Endodermal cell (in vitro differentiated cells): ENCODE measurements at regions not wholly inside any gene's neighbourhood (a gene's known extent, or its start where the extent isn't known, plus 50 kb on each side); places are given as distances from the start of the nearest gene placed in this dataset.

Source experiments
- DNase-seq: peaks from one replicate; pipeline ENCODE4 v3.0.0-alpha.2; 2017
- H3K27ac ChIP-seq: 2 replicates; pipeline ENCODE4 v1.5.1; 2013; ENCODE audit warnings: mild to moderate bottlenecking, low read depth, low read length, moderate library complexity
- H3K27me3 ChIP-seq: 2 replicates; pipeline ENCODE4 v1.6.1; 2013; ENCODE audit warnings: mild to moderate bottlenecking, low read length, moderate library complexity; ENCODE audit not compliant: insufficient read depth, control insufficient read depth, poor library complexity, severe bottlenecking
- H3K36me3 ChIP-seq: 2 replicates; pipeline ENCODE4 v1.7.0; 2013; ENCODE audit warnings: mild to moderate bottlenecking, low read length, moderate library complexity; ENCODE audit not compliant: control insufficient read depth, insufficient read depth
- H3K4me1 ChIP-seq: one replicate; pipeline ENCODE4 v1.7.0; 2013; ENCODE audit warnings: low read length; ENCODE audit not compliant: control insufficient read depth, insufficient read depth
- H3K4me3 ChIP-seq: 2 replicates; pipeline ENCODE4 v1.5.1; 2013; ENCODE audit warnings: mild to moderate bottlenecking, low read length, moderate library complexity
- H3K9ac ChIP-seq: 2 replicates; pipeline ENCODE4 v1.6.1; 2013; ENCODE audit warnings: mild to moderate bottlenecking, low read length, moderate library complexity; ENCODE audit not compliant: poor library complexity, severe bottlenecking; ENCODE audit errors: extremely low read depth
- H3K9me3 ChIP-seq: 2 replicates; pipeline ENCODE4 v1.6.1; 2013; ENCODE audit warnings: mild to moderate bottlenecking, low read length, moderate library complexity; ENCODE audit not compliant: control insufficient read depth
- H3K27ac Mint-ChIP-seq: 2 replicates; pipeline ENCODE4 v1.8.0; 2020; ENCODE audit warnings: mixed read lengths
- H3K27me3 Mint-ChIP-seq: 2 replicates; pipeline ENCODE4 v1.8.0; 2021; ENCODE audit warnings: mild to moderate bottlenecking, mixed read lengths; ENCODE audit not compliant: insufficient read depth
- H3K36me3 Mint-ChIP-seq: 2 replicates; pipeline ENCODE4 v1.8.0; 2020; ENCODE audit warnings: low read depth, mixed read lengths
- H3K4me1 Mint-ChIP-seq: 2 replicates; pipeline ENCODE4 v1.8.0; 2020; ENCODE audit warnings: mixed read lengths
- H3K4me3 Mint-ChIP-seq: 2 replicates; pipeline ENCODE4 v1.8.0; 2020; ENCODE audit warnings: mild to moderate bottlenecking, moderate library complexity, mixed read lengths
- H3K9me3 Mint-ChIP-seq: 2 replicates; pipeline ENCODE4 v1.8.0; 2020; ENCODE audit warnings: mild to moderate bottlenecking, mixed read lengths
- WGBS, 2 experiments: methylation state at CpG; one replicate each; pipeline versions ENCODE4 v1.1.5 to v1.1.7; 2013; ENCODE audit warnings: missing lambda C conversion rate in 2 of 2, mixed read lengths in 1 of 2; ENCODE audit not compliant: insufficient coverage in 1 of 2, insufficient read length in 1 of 2; 5-methylcytosine and 5-hydroxymethylcytosine counted together
- TF ChIP-seq, protein P1 (sequence below): fragments of 200-600 bp; sonication (generic); conservative IDR thresholded peaks from 2 replicates; pipeline ENCODE4 v1.5.0; 2021; ENCODE audit warnings: antibody characterized with exemption, mild to moderate bottlenecking

DNA sequence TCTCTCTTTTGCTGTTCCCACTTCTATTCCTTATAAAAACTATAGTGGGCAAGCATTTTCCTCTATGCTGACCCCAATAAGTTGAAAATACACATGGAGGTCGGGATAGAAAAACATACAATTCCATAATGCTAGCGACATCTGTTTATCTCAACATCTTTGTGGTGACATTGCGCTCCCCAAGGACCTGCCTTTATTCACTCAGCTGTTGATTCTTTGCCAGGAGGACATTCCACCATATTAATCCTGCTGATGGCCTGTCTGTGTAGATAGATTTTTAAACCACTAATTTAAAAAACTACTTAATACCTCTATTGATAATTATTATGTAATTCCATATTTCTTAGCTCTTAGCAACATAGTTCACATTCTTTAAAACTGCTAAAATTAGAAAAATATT lies 555.3 kb upstream of the MAP3K7 start:
- no peak overlapping the region for H3K4me3 ChIP-seq
- Mint-ChIP-seq H3K27me3 (no peaks in the 10 kb centered on the region), H3K4me1 (no peaks in the 10 kb centered on the region), H3K4me3 (no peak overlapping the region), H3K9me3 (no peaks in the 10 kb centered on the region), H3K27ac (no peak overlapping the region), H3K36me3 (no peaks in the 10 kb centered on the region)
- no peaks in the 10 kb centered on the region for H3K27me3 ChIP-seq
- H3K4me1 ChIP-seq, result no peaks in the 10 kb centered on the region
- DNase-seq, result no peak
- 92% methylated on average over 3 of the region's 3 CpGs; no CpG with 5 or more reads in 1 of the 2 experiments for WGBS, 2 experiments
- no peak overlapping the region for H3K9ac ChIP-seq
- no peaks in the 10 kb centered on the region for H3K36me3 ChIP-seq
- H3K9me3 ChIP-seq, result no peaks in the 10 kb centered on the region
- TF ChIP-seq, protein P1, sequence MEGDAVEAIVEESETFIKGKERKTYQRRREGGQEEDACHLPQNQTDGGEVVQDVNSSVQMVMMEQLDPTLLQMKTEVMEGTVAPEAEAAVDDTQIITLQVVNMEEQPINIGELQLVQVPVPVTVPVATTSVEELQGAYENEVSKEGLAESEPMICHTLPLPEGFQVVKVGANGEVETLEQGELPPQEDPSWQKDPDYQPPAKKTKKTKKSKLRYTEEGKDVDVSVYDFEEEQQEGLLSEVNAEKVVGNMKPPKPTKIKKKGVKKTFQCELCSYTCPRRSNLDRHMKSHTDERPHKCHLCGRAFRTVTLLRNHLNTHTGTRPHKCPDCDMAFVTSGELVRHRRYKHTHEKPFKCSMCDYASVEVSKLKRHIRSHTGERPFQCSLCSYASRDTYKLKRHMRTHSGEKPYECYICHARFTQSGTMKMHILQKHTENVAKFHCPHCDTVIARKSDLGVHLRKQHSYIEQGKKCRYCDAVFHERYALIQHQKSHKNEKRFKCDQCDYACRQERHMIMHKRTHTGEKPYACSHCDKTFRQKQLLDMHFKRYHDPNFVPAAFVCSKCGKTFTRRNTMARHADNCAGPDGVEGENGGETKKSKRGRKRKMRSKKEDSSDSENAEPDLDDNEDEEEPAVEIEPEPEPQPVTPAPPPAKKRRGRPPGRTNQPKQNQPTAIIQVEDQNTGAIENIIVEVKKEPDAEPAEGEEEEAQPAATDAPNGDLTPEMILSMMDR, result no peak
- no peak overlapping the region for H3K27ac ChIP-seq

DNA sequence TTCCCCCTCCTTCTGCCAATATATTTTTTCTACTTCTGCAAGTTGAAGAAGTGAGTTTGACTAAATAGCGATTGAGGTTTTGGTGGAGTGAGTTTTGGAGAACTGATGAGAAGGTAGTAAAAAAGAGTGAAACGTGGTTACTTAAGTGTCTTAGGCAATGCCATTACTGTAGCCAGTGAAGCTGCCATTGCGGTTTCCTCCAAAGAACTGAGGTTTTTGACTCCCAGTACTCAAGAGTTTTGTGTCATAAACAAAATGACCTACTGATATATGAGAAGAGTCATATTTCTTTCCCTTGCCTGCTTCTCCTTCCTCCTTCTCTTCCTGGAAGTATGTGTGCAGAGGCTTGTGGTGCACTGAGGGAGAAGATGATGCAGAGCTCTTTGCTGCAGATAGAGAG lies 554.5 kb upstream of the MAP3K7 start:
- Mint-ChIP-seq H3K4me1 (no peaks in the 10 kb centered on the region), H3K9me3 (no peaks in the 10 kb centered on the region), H3K4me3 (no peak overlapping the region), H3K36me3 (no peaks in the 10 kb centered on the region), H3K27ac (no peak overlapping the region), H3K27me3 (no peaks in the 10 kb centered on the region)
- no peak overlapping the region for H3K4me3 ChIP-seq
- no peaks in the 10 kb centered on the region for H3K9me3 ChIP-seq
- H3K27ac ChIP-seq, result no peak overlapping the region
- H3K4me1 ChIP-seq, result no peaks in the 10 kb centered on the region
- WGBS, 2 experiments, result 90 to 91% methylated on average over 3 of the region's 3 CpGs
- TF ChIP-seq, protein P1, result no peak
- H3K9ac ChIP-seq, result no peak overlapping the region
- no peaks in the 10 kb centered on the region for H3K27me3 ChIP-seq
- no peak for DNase-seq
- H3K36me3 ChIP-seq, result no peaks in the 10 kb centered on the region

DNA sequence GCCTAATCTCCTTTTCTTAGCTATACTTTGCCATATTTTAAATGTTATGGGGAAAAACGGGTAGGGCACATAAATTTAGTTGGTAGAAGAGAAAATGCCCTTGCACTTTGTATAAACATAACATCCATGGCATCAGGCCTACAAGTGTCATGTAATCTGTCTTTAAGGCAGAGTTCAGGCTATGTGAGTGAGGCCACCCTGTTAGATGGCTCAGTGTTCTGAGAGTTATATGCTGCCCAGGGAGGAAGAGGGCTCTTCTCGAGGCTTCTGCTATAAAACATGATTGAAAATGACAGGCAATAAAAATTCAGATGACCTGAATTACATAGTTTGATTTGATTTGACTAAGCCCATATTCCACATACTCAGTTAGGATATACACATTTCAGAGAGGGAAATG lies 553.6 kb upstream of the MAP3K7 start:
- no peaks in the 10 kb centered on the region for H3K27me3 ChIP-seq
- DNase-seq, result no peak
- H3K27ac ChIP-seq, result no peak overlapping the region
- Mint-ChIP-seq H3K27me3 (no peaks in the 10 kb centered on the region), H3K36me3 (no peaks in the 10 kb centered on the region), H3K4me3 (no peak overlapping the region), H3K9me3 (no peaks in the 10 kb centered on the region), H3K4me1 (no peaks in the 10 kb centered on the region), H3K27ac (no peak overlapping the region)
- TF ChIP-seq, protein P1, result no peak
- H3K36me3 ChIP-seq, result no peaks in the 10 kb centered on the region
- no peaks in the 10 kb centered on the region for H3K9me3 ChIP-seq
- H3K4me1 ChIP-seq, result no peaks in the 10 kb centered on the region
- H3K9ac ChIP-seq, result no peak overlapping the region
- H3K4me3 ChIP-seq, result no peak overlapping the region
- whole genome bisulfite sequencing, 2 experiments, result 83% methylated on average over 2 of the region's 2 CpGs; no CpG with 5 or more reads in 1 of the 2 experiments
